T-helper 17 cell (primary cell): ENCODE measurements at regions not wholly inside any gene's neighbourhood (a gene's known extent, or its start where the extent isn't known, plus 50 kb on each side); places are given as distances from the start of the nearest gene placed in this dataset.

Experiments
- ATAC-seq: fragments of 150-1000 bp; cut with Tn5 transposase; 2 replicates; pipeline ENCODE4 v1.10.0; 2021; ENCODE audit warnings: mild to moderate bottlenecking, moderate library complexity
- DNase-seq, 3 donors: peaks; one replicate each; pipeline versions ENCODE4 v3.0.0 to v3.0.0-alpha.2; 2020 to 2021
- H3K9me3 ChIP-seq: one replicate; pipeline ENCODE4 v1.7.0; 2013; ENCODE audit warnings: low read length, mild to moderate bottlenecking; ENCODE audit not compliant: control insufficient read depth, poor library complexity, severe bottlenecking
- H3K27ac Mint-ChIP-seq: one replicate; pipeline ENCODE4 v1.8.0; 2022; ENCODE audit warnings: mild to moderate bottlenecking, moderate library complexity, mixed read lengths
- H3K27me3 Mint-ChIP-seq: one replicate; pipeline ENCODE4 v1.8.0; 2022; ENCODE audit warnings: mixed read lengths
- H3K36me3 Mint-ChIP-seq: one replicate; pipeline ENCODE4 v1.8.0; 2022; ENCODE audit warnings: low read depth, mixed read lengths
- H3K4me1 Mint-ChIP-seq: one replicate; pipeline ENCODE4 v1.8.0; 2022; ENCODE audit warnings: mild to moderate bottlenecking, mixed read lengths
- H3K4me3 Mint-ChIP-seq: one replicate; pipeline ENCODE4 v1.8.0; 2022; ENCODE audit warnings: mild to moderate bottlenecking, moderate library complexity, mixed read lengths

- no peak for DNase-seq
- Mint-ChIP-seq H3K27me3 (no peaks in the 10 kb centered on the region), H3K4me3 (no peak overlapping the region), H3K36me3 (no peaks in the 10 kb centered on the region), H3K27ac (no peak overlapping the region), H3K4me1 (no peaks in the 10 kb centered on the region)
- ATAC-seq, result no peak
- H3K9me3 ChIP-seq, result no peaks in the 10 kb centered on the region
Measured at GRCh38 chr7:108985037-108985436, 415.4 kb downstream of the DNAJB9 start.

DNA sequence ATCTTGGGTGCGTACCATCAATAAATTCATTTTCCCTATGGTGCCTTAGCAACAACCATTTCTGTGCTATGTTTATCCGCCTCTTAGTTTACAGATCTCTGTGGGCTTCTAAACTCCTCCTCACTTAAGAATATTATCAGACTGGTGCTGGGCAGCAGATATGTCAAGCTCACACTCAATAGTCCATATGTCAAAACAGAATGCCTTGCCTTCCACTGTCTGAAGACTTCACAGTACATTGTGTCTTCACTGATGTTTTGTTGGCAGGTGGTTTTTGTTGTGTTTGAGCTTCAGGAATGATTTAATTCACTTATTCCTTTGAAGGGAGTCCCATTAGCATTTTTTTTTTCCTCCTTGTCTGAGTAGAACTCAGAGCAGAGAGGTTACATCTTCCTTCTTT, 419.6 kb downstream of the DNAJB9 start:
- H3K4me3 Mint-ChIP-seq, result no peak overlapping the region
- DNase-seq, result no peak
- H3K27ac Mint-ChIP-seq, result no peak overlapping the region
- no peaks in the 10 kb centered on the region for H3K9me3 ChIP-seq
- H3K27me3 Mint-ChIP-seq, result no peaks in the 10 kb centered on the region
- ATAC-seq, result no peak
- no peaks in the 10 kb centered on the region for H3K4me1 Mint-ChIP-seq
- H3K36me3 Mint-ChIP-seq, result no peaks in the 10 kb centered on the region

GRCh38 chr7:108997480-108997879, 427.8 kb downstream of the DNAJB9 start:
- Mint-ChIP-seq H3K27ac (no peak overlapping the region), H3K36me3 (no peaks in the 10 kb centered on the region), H3K27me3 (no peaks in the 10 kb centered on the region), H3K4me1 (no peaks in the 10 kb centered on the region), H3K4me3 (no peak overlapping the region)
- no peaks in the 10 kb centered on the region for H3K9me3 ChIP-seq
- DNase-seq (no peak), ATAC-seq (no peak)

DNA sequence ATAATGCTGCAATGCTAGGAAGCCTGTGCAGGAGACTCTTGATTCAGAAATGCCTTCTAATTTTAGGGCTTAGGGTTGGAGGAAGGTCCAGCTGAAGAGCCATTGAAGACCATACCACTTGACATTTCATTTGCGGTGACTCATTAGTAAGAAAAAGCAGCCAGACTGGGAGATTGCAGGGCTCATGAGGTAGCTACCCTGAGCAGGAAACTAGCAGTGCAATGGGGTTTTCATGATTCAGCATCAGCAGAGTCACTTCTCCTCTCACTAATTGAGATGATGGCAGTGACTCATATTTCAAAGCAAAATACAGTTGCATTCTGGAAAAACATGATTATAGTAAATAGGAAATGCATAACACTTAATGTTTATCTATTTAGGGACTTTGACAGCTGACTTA, 434.1 kb downstream of the DNAJB9 start:
- H3K27me3 Mint-ChIP-seq, result no peaks in the 10 kb centered on the region
- H3K36me3 Mint-ChIP-seq, result no peaks in the 10 kb centered on the region
- no peak overlapping the region for H3K27ac Mint-ChIP-seq
- DNase-seq (no peak), ATAC-seq (no peak)
- no peak overlapping the region for H3K4me3 Mint-ChIP-seq
- H3K9me3 ChIP-seq, result no peaks in the 10 kb centered on the region
- H3K4me1 Mint-ChIP-seq, result no peaks in the 10 kb centered on the region

DNA sequence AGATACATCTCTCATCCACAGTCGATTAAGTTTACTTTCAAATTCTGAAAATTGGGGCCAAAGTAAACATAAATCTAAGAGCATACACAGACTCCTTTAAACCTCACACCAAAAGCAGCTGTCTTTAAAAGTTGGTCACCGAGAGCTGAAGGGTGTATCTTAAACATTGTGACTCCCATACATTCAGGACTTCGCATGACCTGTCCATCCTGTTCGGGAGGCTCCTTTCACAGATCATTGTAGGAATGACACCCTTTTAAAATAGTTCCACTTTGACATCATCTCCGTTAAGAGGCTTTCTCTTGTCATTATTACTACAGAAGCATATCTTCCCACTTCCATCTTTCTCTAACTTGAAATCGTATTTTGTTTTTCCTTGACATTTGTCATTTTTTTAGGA, 440.0 kb downstream of the DNAJB9 start:
- H3K4me1 Mint-ChIP-seq, result no peaks in the 10 kb centered on the region
- no peak for DNase-seq
- H3K27me3 Mint-ChIP-seq, result no peaks in the 10 kb centered on the region
- no peak overlapping the region for H3K4me3 Mint-ChIP-seq
- no peak for ATAC-seq
- no peak overlapping the region for H3K27ac Mint-ChIP-seq
- H3K36me3 Mint-ChIP-seq, result no peaks in the 10 kb centered on the region
- H3K9me3 ChIP-seq, result no peaks in the 10 kb centered on the region

- H3K27me3 Mint-ChIP-seq, result no peaks in the 10 kb centered on the region
- ATAC-seq, result no peak
- no peak overlapping the region for H3K27ac Mint-ChIP-seq
Measured at GRCh38 chr7:109020251-109020650, 450.6 kb downstream of the DNAJB9 start.

DNA sequence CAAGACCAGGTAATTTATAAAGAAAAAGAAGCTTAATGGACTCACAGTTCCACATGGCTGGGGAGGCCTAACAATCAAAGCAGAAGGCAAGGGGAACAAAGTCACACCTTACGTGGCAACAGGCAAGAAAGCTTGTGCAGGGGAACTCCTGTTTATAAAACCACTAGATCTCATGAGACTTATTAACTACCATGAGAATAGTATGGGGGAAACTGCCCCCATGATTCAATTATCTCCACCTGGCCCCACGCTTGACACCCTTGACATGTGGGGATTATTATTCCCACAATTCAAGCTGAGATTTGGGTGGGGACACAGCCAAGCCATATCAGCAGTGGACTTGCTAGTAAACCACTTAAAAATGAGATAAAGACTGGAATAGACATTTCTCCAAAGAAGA, 451.7 kb downstream of the DNAJB9 start:
- Mint-ChIP-seq H3K27me3 (no peaks in the 10 kb centered on the region), H3K36me3 (no peaks in the 10 kb centered on the region), H3K4me3 (no peak overlapping the region), H3K4me1 (no peaks in the 10 kb centered on the region), H3K27ac (no peak overlapping the region)
- DNase-seq (no peak), ATAC-seq (no peak)
- no peaks in the 10 kb centered on the region for H3K9me3 ChIP-seq

More at GRCh38 chr7:109020251-109020650, 450.6 kb downstream of the DNAJB9 start:
- no peak for DNase-seq
- Mint-ChIP-seq H3K36me3 (no peaks in the 10 kb centered on the region), H3K4me1 (no peaks in the 10 kb centered on the region), H3K4me3 (no peak overlapping the region)
- H3K9me3 ChIP-seq, result no peaks in the 10 kb centered on the region

GRCh38 chr7:109029866-109030265, 460.2 kb downstream of the DNAJB9 start:
- no peak for ATAC-seq
- no peak overlapping the region for H3K4me3 Mint-ChIP-seq
- no peaks in the 10 kb centered on the region for H3K4me1 Mint-ChIP-seq
- no peak for DNase-seq
- no peaks in the 10 kb centered on the region for H3K36me3 Mint-ChIP-seq
- no peak overlapping the region for H3K27ac Mint-ChIP-seq
- H3K27me3 Mint-ChIP-seq, result no peaks in the 10 kb centered on the region
- H3K9me3 ChIP-seq, result peaks cover 3% of the 10 kb centered on the region

DNA sequence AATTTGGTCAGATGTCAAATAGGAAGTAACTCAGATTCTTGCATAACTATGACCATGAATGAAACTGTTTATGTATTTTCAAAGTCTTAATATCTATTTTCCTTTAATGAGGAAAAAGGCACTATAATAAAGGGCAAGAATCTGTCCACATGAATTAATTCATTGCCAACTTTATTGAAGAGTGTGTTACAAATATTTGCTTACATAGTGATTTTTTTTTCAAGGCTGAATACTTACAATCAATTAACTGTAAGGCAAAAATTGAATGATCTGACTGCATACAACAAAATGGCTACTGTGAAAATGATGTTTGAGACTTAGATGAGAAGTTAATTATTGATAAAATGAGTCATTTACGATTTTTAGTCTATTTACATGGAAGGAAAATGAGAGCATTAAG, 475.0 kb downstream of the DNAJB9 start:
- no peaks in the 10 kb centered on the region for H3K4me1 Mint-ChIP-seq
- H3K36me3 Mint-ChIP-seq, result no peaks in the 10 kb centered on the region
- DNase-seq (no peak), ATAC-seq (no peak)
- no peaks in the 10 kb centered on the region for H3K27me3 Mint-ChIP-seq
- H3K9me3 ChIP-seq, result no peaks in the 10 kb centered on the region
- H3K4me3 Mint-ChIP-seq, result no peak overlapping the region
- no peak overlapping the region for H3K27ac Mint-ChIP-seq

GRCh38 chr7:109049366-109049765, 479.7 kb downstream of the DNAJB9 start:
- Mint-ChIP-seq H3K4me1 (no peaks in the 10 kb centered on the region), H3K4me3 (no peak overlapping the region), H3K27ac (no peak overlapping the region), H3K27me3 (no peaks in the 10 kb centered on the region), H3K36me3 (no peaks in the 10 kb centered on the region)
- no peak for DNase-seq
- H3K9me3 ChIP-seq, result no peaks in the 10 kb centered on the region
- ATAC-seq, result no peak

DNA sequence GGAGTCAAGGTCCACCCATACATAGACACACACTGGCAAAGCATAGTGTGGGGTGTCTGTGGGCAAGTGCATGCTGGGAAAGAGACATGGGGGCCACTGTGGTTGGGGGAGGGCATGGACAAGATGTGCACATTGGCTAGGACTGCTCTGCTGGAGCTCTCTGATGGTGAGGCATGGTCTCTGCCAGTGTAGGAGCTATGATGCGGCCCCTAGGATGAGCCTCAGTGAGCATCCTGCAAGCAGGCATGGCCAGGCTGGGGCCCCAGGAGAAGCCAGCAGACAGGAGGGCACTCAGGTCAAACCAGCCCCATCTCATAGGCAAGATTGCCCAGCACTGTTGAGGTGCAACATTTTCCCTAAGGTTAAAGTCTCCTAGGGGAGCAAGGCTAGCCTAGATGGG, 489.4 kb downstream of the DNAJB9 start:
- Mint-ChIP-seq H3K4me1 (no peaks in the 10 kb centered on the region), H3K4me3 (no peak overlapping the region), H3K27me3 (no peaks in the 10 kb centered on the region), H3K27ac (no peak overlapping the region), H3K36me3 (no peaks in the 10 kb centered on the region)
- ATAC-seq (no peak), DNase-seq (no peak)
- peaks cover 5% of the 10 kb centered on the region for H3K9me3 ChIP-seq

DNA sequence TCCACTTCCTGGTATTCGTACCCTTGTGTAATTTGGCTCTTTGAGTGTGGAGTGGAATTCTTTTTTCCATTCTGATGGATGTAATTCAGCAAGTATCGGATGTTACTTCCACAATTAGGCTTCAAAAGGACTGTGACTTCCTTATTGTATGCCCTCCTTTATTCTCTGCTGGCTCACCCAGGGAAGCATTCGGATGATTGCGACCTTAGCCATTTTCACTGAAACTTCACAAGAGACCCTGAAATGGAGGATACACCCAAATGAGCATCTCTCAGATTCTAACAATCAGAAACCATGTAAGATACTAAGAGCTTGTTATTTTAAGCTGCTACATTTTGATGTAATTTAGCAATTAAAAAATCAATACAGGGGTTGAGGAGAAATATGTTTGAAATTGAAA, 493.1 kb downstream of the DNAJB9 start:
- Mint-ChIP-seq H3K4me3 (no peak overlapping the region), H3K27me3 (no peaks in the 10 kb centered on the region)

DNA sequence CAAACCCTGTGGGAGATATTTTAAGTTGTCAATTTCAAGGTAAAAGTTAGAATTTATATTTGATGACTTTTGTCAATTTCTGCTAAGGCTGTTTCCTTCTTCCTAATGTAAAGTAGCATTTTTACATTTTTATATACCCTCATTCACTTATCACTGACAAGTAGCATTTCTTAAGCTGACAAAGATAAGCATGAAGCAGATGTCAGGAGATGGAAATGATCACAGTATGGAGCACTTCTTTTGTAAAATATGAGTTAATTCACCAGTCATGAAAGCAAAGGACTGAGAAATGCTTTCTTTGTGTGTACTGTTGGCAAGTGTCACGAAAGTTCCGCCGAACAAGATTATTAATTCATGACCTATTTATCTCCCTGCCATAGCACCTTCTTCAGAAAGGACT, 503.9 kb downstream of the DNAJB9 start:
- no peak overlapping the region for H3K27ac Mint-ChIP-seq
- no peaks in the 10 kb centered on the region for H3K4me1 Mint-ChIP-seq
- DNase-seq (no peak), ATAC-seq (no peak)
- no peak overlapping the region for H3K4me3 Mint-ChIP-seq
- no peaks in the 10 kb centered on the region for H3K27me3 Mint-ChIP-seq
- H3K9me3 ChIP-seq, result no peaks in the 10 kb centered on the region
- no peaks in the 10 kb centered on the region for H3K36me3 Mint-ChIP-seq

More for the DNA sequence above, 493.1 kb downstream of the DNAJB9 start:
- H3K4me1 Mint-ChIP-seq, result no peaks in the 10 kb centered on the region
- no peak for DNase-seq
- no peaks in the 10 kb centered on the region for H3K36me3 Mint-ChIP-seq
- H3K9me3 ChIP-seq, result peaks cover 5% of the 10 kb centered on the region
- ATAC-seq, result no peak
- no peak overlapping the region for H3K27ac Mint-ChIP-seq

- H3K27me3 Mint-ChIP-seq, result no peaks in the 10 kb centered on the region
- H3K4me3 Mint-ChIP-seq, result no peak overlapping the region
- DNase-seq (no peak), ATAC-seq (no peak)
- H3K9me3 ChIP-seq, result no peaks in the 10 kb centered on the region
- H3K27ac Mint-ChIP-seq, result no peak overlapping the region
- H3K36me3 Mint-ChIP-seq, result no peaks in the 10 kb centered on the region
- no peaks in the 10 kb centered on the region for H3K4me1 Mint-ChIP-seq
Measured at GRCh38 chr7:109076396-109076972, 506.8 kb downstream of the DNAJB9 start.
